CMK (cell line): ENCODE measurements at regions not wholly inside any gene's neighbourhood (a gene's known extent, or its start where the extent isn't known, plus 50 kb on each side); places are given as distances from the start of the nearest gene placed in this dataset.
"Not testable (repeated sequence)": the region's sequence is repeated elsewhere in the genome, so short reads cannot be mapped to it uniquely, and the experiment has no call there.

Source experiments
- DNase-seq: peaks from one replicate; pipeline ENCODE4 v3.0.0-alpha.2; 2010; ENCODE audit warnings: low read depth

GRCh38 chr2:147275943-147276342 lies 568.9 kb upstream of the ACVR2A start:
- no peak for DNase-seq

- DNase-seq = no peak
Observed at GRCh38 chr2:147273628-147274027, 571.2 kb upstream of the ACVR2A start.

GRCh38 chr2:147273106-147273505 lies 571.7 kb upstream of the ACVR2A start:
- DNase-seq = no peak

GRCh38 chr2:147269581-147269980 lies 575.2 kb upstream of the ACVR2A start:
- DNase-seq = not testable (repeated sequence)

GRCh38 chr2:147260241-147260640 lies 584.6 kb upstream of the ACVR2A start:
- DNase-seq = no peak

- no peak for DNase-seq
Observed at GRCh38 chr2:147255812-147256211, 589.0 kb upstream of the ACVR2A start.

- DNase-seq = no peak
Observed at GRCh38 chr2:147250652-147251356, 594.0 kb upstream of the ACVR2A start.

GRCh38 chr2:147247749-147248148 lies 597.1 kb upstream of the ACVR2A start:
- DNase-seq = no peak

- no peak for DNase-seq
Observed at GRCh38 chr2:147242445-147242844, 602.4 kb upstream of the ACVR2A start.

GRCh38 chr2:147236601-147237000 lies 608.2 kb upstream of the ACVR2A start:
- DNase-seq = no peak

GRCh38 chr2:147232225-147232669 lies 612.6 kb upstream of the ACVR2A start:
- DNase-seq = no peak

GRCh38 chr2:147231607-147232006 lies 613.2 kb upstream of the ACVR2A start:
- no peak for DNase-seq

- no peak for DNase-seq
Observed at GRCh38 chr2:147231081-147231480, 613.7 kb upstream of the ACVR2A start.

GRCh38 chr2:147227313-147227712 lies 617.5 kb upstream of the ACVR2A start:
- DNase-seq = no peak

- no peak for DNase-seq
Observed at GRCh38 chr2:147224070-147224469, 620.8 kb upstream of the ACVR2A start.

GRCh38 chr2:147223553-147224060 lies 621.2 kb upstream of the ACVR2A start:
- no peak for DNase-seq

GRCh38 chr2:147223119-147223518 lies 621.7 kb upstream of the ACVR2A start:
- DNase-seq = no peak

GRCh38 chr2:147222506-147222905 lies 622.3 kb upstream of the ACVR2A start:
- DNase-seq = no peak

- no peak for DNase-seq
Observed at GRCh38 chr2:147214914-147215313, 629.9 kb upstream of the ACVR2A start.

- no peak for DNase-seq
Observed at GRCh38 chr2:147211484-147211883, 633.3 kb upstream of the ACVR2A start.

GRCh38 chr2:147204102-147204501 lies 640.7 kb upstream of the ACVR2A start:
- DNase-seq = no peak

GRCh38 chr2:147198651-147199171 lies 646.1 kb upstream of the ACVR2A start:
- no peak for DNase-seq

- no peak for DNase-seq
Observed at GRCh38 chr2:147197754-147198483, 646.9 kb upstream of the ACVR2A start.
